Endothelial cell (in vitro differentiated cells): ENCODE measurements at regions not wholly inside any gene's neighbourhood (a gene's known extent, or its start where the extent isn't known, plus 50 kb on each side); places are given as distances from the start of the nearest gene placed in this dataset.

Experiments used
- DNase-seq: peaks from one replicate; pipeline ENCODE4 v3.0.0; 2021; ENCODE audit warnings: low spot score
- H3K27ac Mint-ChIP-seq: one replicate; pipeline ENCODE4 v1.8.0; 2021; ENCODE audit warnings: mixed read lengths, inconsistent platforms; ENCODE audit not compliant: unreplicated experiment
- H3K27me3 Mint-ChIP-seq: one replicate; pipeline ENCODE4 v1.8.0; 2021; ENCODE audit warnings: mild to moderate bottlenecking, moderate library complexity, mixed read lengths, inconsistent platforms; ENCODE audit not compliant: unreplicated experiment
- H3K36me3 Mint-ChIP-seq: one replicate; pipeline ENCODE4 v1.8.0; 2021; ENCODE audit warnings: mild to moderate bottlenecking, low read depth, mixed read lengths, inconsistent platforms; ENCODE audit not compliant: unreplicated experiment
- H3K4me1 Mint-ChIP-seq: one replicate; pipeline ENCODE4 v1.8.0; 2021; ENCODE audit warnings: mild to moderate bottlenecking, mixed read lengths, inconsistent platforms; ENCODE audit not compliant: unreplicated experiment
- H3K4me3 Mint-ChIP-seq: one replicate; pipeline ENCODE4 v1.8.0; 2021; ENCODE audit warnings: mild to moderate bottlenecking, mixed read lengths, inconsistent platforms; ENCODE audit not compliant: unreplicated experiment
- H3K9me3 Mint-ChIP-seq: one replicate; pipeline ENCODE4 v1.8.0; 2021; ENCODE audit warnings: mixed read lengths, inconsistent platforms; ENCODE audit not compliant: unreplicated experiment
- CTCF ChIP-seq: fragments of 200-600 bp; sonication (generic); IDR thresholded peaks from one replicate; pipeline ENCODE4 v1.5.0; 2021; ENCODE audit warnings: antibody characterized with exemption; ENCODE audit not compliant: unreplicated experiment

GRCh38 chr3:144167634-144168033, 196.0 kb downstream of the DIPK2A start:
- Mint-ChIP-seq H3K4me1 (no peaks in the 10 kb centered on the region), H3K36me3 (no peaks in the 10 kb centered on the region), H3K9me3 (no peaks in the 10 kb centered on the region), H3K27me3 (no peaks in the 10 kb centered on the region), H3K4me3 (no peak overlapping the region), H3K27ac (no peak overlapping the region)
- no peak for TF ChIP-seq CTCF
- DNase-seq, result no peak

- no peak for DNase-seq
- no peak overlapping the region for H3K27ac Mint-ChIP-seq
- H3K4me3 Mint-ChIP-seq, result no peak overlapping the region
- no peak for TF ChIP-seq CTCF
- H3K27me3 Mint-ChIP-seq, result no peaks in the 10 kb centered on the region
- H3K4me1 Mint-ChIP-seq, result no peaks in the 10 kb centered on the region
- H3K36me3 Mint-ChIP-seq, result no peaks in the 10 kb centered on the region
- no peaks in the 10 kb centered on the region for H3K9me3 Mint-ChIP-seq
These were observed 201.9 kb downstream of the DIPK2A start for GRCh38 chr3:144173491-144173890.

- no peak overlapping the region for H3K27ac Mint-ChIP-seq
These were observed 204.2 kb downstream of the DIPK2A start for GRCh38 chr3:144175644-144176425.

GRCh38 chr3:144177649-144178048, 206.0 kb downstream of the DIPK2A start:
- no peak for TF ChIP-seq CTCF
- Mint-ChIP-seq H3K36me3 (no peaks in the 10 kb centered on the region), H3K4me3 (no peak overlapping the region), H3K27ac (no peak overlapping the region), H3K4me1 (no peaks in the 10 kb centered on the region), H3K9me3 (no peaks in the 10 kb centered on the region), H3K27me3 (no peaks in the 10 kb centered on the region)
- no peak for DNase-seq

More at GRCh38 chr3:144175644-144176425, 204.2 kb downstream of the DIPK2A start:
- no peaks in the 10 kb centered on the region for H3K9me3 Mint-ChIP-seq
- no peak for TF ChIP-seq CTCF
- no peaks in the 10 kb centered on the region for H3K4me1 Mint-ChIP-seq
- H3K36me3 Mint-ChIP-seq, result no peaks in the 10 kb centered on the region
- no peak overlapping the region for H3K4me3 Mint-ChIP-seq
- H3K27me3 Mint-ChIP-seq, result no peaks in the 10 kb centered on the region
- no peak for DNase-seq

GRCh38 chr3:144178607-144179006, 207.0 kb downstream of the DIPK2A start:
- Mint-ChIP-seq H3K36me3 (no peaks in the 10 kb centered on the region), H3K27me3 (no peaks in the 10 kb centered on the region), H3K4me3 (no peak overlapping the region), H3K4me1 (no peaks in the 10 kb centered on the region), H3K9me3 (no peaks in the 10 kb centered on the region), H3K27ac (no peak overlapping the region)
- no peak for TF ChIP-seq CTCF
- DNase-seq, result no peak
